Endodermal cell (in vitro differentiated cells): ENCODE measurements at regions not wholly inside any gene's neighbourhood (a gene's known extent, or its start where the extent isn't known, plus 50 kb on each side); places are given as distances from the start of the nearest gene placed in this dataset.

Experiments
- DNase-seq: peaks from one replicate; pipeline ENCODE4 v3.0.0-alpha.2; 2017
- H3K27ac ChIP-seq: 2 replicates; pipeline ENCODE4 v1.5.1; 2013; ENCODE audit warnings: mild to moderate bottlenecking, low read depth, low read length, moderate library complexity
- H3K27me3 ChIP-seq: 2 replicates; pipeline ENCODE4 v1.6.1; 2013; ENCODE audit warnings: mild to moderate bottlenecking, low read length, moderate library complexity; ENCODE audit not compliant: insufficient read depth, control insufficient read depth, poor library complexity, severe bottlenecking
- H3K36me3 ChIP-seq: 2 replicates; pipeline ENCODE4 v1.7.0; 2013; ENCODE audit warnings: mild to moderate bottlenecking, low read length, moderate library complexity; ENCODE audit not compliant: control insufficient read depth, insufficient read depth
- H3K4me1 ChIP-seq: one replicate; pipeline ENCODE4 v1.7.0; 2013; ENCODE audit warnings: low read length; ENCODE audit not compliant: control insufficient read depth, insufficient read depth
- H3K4me3 ChIP-seq: 2 replicates; pipeline ENCODE4 v1.5.1; 2013; ENCODE audit warnings: mild to moderate bottlenecking, low read length, moderate library complexity
- H3K9ac ChIP-seq: 2 replicates; pipeline ENCODE4 v1.6.1; 2013; ENCODE audit warnings: mild to moderate bottlenecking, low read length, moderate library complexity; ENCODE audit not compliant: poor library complexity, severe bottlenecking; ENCODE audit errors: extremely low read depth
- H3K9me3 ChIP-seq: 2 replicates; pipeline ENCODE4 v1.6.1; 2013; ENCODE audit warnings: mild to moderate bottlenecking, low read length, moderate library complexity; ENCODE audit not compliant: control insufficient read depth
- H3K27ac Mint-ChIP-seq: 2 replicates; pipeline ENCODE4 v1.8.0; 2020; ENCODE audit warnings: mixed read lengths
- H3K27me3 Mint-ChIP-seq: 2 replicates; pipeline ENCODE4 v1.8.0; 2021; ENCODE audit warnings: mild to moderate bottlenecking, mixed read lengths; ENCODE audit not compliant: insufficient read depth
- H3K36me3 Mint-ChIP-seq: 2 replicates; pipeline ENCODE4 v1.8.0; 2020; ENCODE audit warnings: low read depth, mixed read lengths
- H3K4me1 Mint-ChIP-seq: 2 replicates; pipeline ENCODE4 v1.8.0; 2020; ENCODE audit warnings: mixed read lengths
- H3K4me3 Mint-ChIP-seq: 2 replicates; pipeline ENCODE4 v1.8.0; 2020; ENCODE audit warnings: mild to moderate bottlenecking, moderate library complexity, mixed read lengths
- H3K9me3 Mint-ChIP-seq: 2 replicates; pipeline ENCODE4 v1.8.0; 2020; ENCODE audit warnings: mild to moderate bottlenecking, mixed read lengths
- WGBS, 2 experiments: methylation state at CpG; one replicate each; pipeline versions ENCODE4 v1.1.5 to v1.1.7; 2013; ENCODE audit warnings: missing lambda C conversion rate in 2 of 2, mixed read lengths in 1 of 2; ENCODE audit not compliant: insufficient coverage in 1 of 2, insufficient read length in 1 of 2; 5-methylcytosine and 5-hydroxymethylcytosine counted together
- TF ChIP-seq, protein P1 (sequence below): fragments of 200-600 bp; sonication (generic); conservative IDR thresholded peaks from 2 replicates; pipeline ENCODE4 v1.5.0; 2021; ENCODE audit warnings: antibody characterized with exemption, mild to moderate bottlenecking

DNA sequence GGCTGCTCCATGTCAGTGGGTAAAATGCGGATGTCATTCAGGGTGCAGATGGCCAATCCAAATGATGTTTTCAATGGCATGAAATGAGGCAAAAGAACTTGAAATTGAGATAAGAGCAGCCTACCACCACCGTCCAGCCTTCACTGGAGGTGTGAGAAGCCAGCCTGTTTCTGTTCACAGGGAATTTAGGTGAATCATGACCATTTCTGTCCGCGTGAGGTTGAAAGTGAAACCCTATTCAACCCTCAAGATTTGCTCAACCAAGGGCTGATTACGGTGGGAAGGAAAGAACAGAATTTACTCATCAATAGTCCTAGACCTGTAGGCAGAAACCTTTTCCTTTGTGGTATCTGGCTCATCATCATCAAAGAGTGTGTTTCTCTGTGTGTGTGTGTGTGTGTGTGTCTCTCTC is 370.7 kb downstream of the COG6 start:
- H3K27ac ChIP-seq, result no peak overlapping the region
- no peaks in the 10 kb centered on the region for H3K27me3 ChIP-seq
- Mint-ChIP-seq H3K27me3 (peaks cover 3% of the 10 kb centered on the region), H3K27ac (no peak overlapping the region), H3K36me3 (no peaks in the 10 kb centered on the region), H3K4me1 (no peaks in the 10 kb centered on the region), H3K9me3 (no peaks in the 10 kb centered on the region), H3K4me3 (no peak overlapping the region)
- no peaks in the 10 kb centered on the region for H3K9me3 ChIP-seq
- no peak for DNase-seq
- WGBS, 2 experiments, result 94 to 95% methylated on average over 2 to 5 of the region's 5 CpGs
- TF ChIP-seq, protein P1, sequence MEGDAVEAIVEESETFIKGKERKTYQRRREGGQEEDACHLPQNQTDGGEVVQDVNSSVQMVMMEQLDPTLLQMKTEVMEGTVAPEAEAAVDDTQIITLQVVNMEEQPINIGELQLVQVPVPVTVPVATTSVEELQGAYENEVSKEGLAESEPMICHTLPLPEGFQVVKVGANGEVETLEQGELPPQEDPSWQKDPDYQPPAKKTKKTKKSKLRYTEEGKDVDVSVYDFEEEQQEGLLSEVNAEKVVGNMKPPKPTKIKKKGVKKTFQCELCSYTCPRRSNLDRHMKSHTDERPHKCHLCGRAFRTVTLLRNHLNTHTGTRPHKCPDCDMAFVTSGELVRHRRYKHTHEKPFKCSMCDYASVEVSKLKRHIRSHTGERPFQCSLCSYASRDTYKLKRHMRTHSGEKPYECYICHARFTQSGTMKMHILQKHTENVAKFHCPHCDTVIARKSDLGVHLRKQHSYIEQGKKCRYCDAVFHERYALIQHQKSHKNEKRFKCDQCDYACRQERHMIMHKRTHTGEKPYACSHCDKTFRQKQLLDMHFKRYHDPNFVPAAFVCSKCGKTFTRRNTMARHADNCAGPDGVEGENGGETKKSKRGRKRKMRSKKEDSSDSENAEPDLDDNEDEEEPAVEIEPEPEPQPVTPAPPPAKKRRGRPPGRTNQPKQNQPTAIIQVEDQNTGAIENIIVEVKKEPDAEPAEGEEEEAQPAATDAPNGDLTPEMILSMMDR, result no peak
- H3K36me3 ChIP-seq, result no peaks in the 10 kb centered on the region
- no peak overlapping the region for H3K9ac ChIP-seq
- no peak overlapping the region for H3K4me3 ChIP-seq
- no peaks in the 10 kb centered on the region for H3K4me1 ChIP-seq

- Mint-ChIP-seq H3K9me3 (no peaks in the 10 kb centered on the region), H3K27me3 (peaks cover 3% of the 10 kb centered on the region), H3K36me3 (no peaks in the 10 kb centered on the region), H3K4me1 (no peaks in the 10 kb centered on the region), H3K27ac (no peak overlapping the region), H3K4me3 (no peak overlapping the region)
- no peak overlapping the region for H3K9ac ChIP-seq
- H3K27me3 ChIP-seq, result no peaks in the 10 kb centered on the region
- H3K4me1 ChIP-seq, result no peaks in the 10 kb centered on the region
- 93 to 95% methylated on average over 4 of the region's 4 CpGs for WGBS, 2 experiments
- DNase-seq, result no peak
- TF ChIP-seq, protein P1, result no peak
- H3K36me3 ChIP-seq, result no peaks in the 10 kb centered on the region
- no peak overlapping the region for H3K4me3 ChIP-seq
- H3K9me3 ChIP-seq, result no peaks in the 10 kb centered on the region
- H3K27ac ChIP-seq, result no peak overlapping the region
These were observed 371.3 kb downstream of the COG6 start for GRCh38 chr13:40026741-40027140.

DNA sequence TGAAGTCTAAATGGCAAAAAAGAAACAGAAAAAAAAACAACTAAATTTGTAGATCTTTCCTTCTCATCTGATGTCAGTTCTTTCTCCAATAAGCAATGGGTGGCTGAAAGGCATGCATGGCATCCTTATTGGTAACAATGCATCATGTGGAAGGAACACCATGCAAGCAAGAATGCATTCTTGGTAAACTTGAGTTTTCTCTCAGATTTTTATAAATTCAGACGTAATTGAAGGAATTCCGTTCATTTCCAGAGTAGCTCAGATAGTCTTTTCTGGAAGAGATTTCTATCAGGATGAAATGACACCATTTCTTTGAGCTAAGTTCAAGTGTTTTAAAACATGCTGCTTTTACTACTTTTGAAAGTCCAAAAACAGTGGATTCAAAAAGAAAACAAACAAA is 373.0 kb downstream of the COG6 start:
- Histone ChIP-seq H3K36me3 (no peaks in the 10 kb centered on the region), H3K4me3 (no peak overlapping the region), H3K9me3 (no peaks in the 10 kb centered on the region), H3K4me1 (no peaks in the 10 kb centered on the region), H3K27me3 (no peaks in the 10 kb centered on the region), H3K9ac (no peak overlapping the region), H3K27ac (no peak overlapping the region)
- TF ChIP-seq, protein P1, result no peak
- DNase-seq, result no peak
- WGBS, 2 experiments, result 95 to 98% methylated on average over 2 of the region's 2 CpGs
- H3K4me3 Mint-ChIP-seq, result no peak overlapping the region
- no peaks in the 10 kb centered on the region for H3K9me3 Mint-ChIP-seq
- peaks cover 3% of the 10 kb centered on the region for H3K27me3 Mint-ChIP-seq
- H3K4me1 Mint-ChIP-seq, result no peaks in the 10 kb centered on the region
- no peak overlapping the region for H3K27ac Mint-ChIP-seq
- no peaks in the 10 kb centered on the region for H3K36me3 Mint-ChIP-seq
